C4-2B (cell line): ENCODE measurements at regions not wholly inside any gene's neighbourhood (a gene's known extent, or its start where the extent isn't known, plus 50 kb on each side); places are given as distances from the start of the nearest gene placed in this dataset.

Experiments used
- ZFX ChIP-seq: fragments of 450-650 bp; IDR thresholded peaks from 2 replicates; pipeline ENCODE4 v1.6.1; 2017
- TF ChIP-seq, protein P1 (sequence below): fragments of 450-650 bp; conservative IDR thresholded peaks from 2 replicates; pipeline ENCODE4 v1.5.1; 2017; ENCODE audit warnings: mild to moderate bottlenecking

- TF ChIP-seq, protein P1, sequence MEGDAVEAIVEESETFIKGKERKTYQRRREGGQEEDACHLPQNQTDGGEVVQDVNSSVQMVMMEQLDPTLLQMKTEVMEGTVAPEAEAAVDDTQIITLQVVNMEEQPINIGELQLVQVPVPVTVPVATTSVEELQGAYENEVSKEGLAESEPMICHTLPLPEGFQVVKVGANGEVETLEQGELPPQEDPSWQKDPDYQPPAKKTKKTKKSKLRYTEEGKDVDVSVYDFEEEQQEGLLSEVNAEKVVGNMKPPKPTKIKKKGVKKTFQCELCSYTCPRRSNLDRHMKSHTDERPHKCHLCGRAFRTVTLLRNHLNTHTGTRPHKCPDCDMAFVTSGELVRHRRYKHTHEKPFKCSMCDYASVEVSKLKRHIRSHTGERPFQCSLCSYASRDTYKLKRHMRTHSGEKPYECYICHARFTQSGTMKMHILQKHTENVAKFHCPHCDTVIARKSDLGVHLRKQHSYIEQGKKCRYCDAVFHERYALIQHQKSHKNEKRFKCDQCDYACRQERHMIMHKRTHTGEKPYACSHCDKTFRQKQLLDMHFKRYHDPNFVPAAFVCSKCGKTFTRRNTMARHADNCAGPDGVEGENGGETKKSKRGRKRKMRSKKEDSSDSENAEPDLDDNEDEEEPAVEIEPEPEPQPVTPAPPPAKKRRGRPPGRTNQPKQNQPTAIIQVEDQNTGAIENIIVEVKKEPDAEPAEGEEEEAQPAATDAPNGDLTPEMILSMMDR = no peak
- no peak for TF ChIP-seq ZFX
These were observed 301.9 kb upstream of the DPYD start for GRCh38 chr1:98222706-98223105.
